ENCODE measurements at regions not wholly inside any gene's neighbourhood (a gene's known extent, or its start where the extent isn't known, plus 50 kb on each side); places are given as distances from the start of the nearest gene placed in this dataset.

DNA sequence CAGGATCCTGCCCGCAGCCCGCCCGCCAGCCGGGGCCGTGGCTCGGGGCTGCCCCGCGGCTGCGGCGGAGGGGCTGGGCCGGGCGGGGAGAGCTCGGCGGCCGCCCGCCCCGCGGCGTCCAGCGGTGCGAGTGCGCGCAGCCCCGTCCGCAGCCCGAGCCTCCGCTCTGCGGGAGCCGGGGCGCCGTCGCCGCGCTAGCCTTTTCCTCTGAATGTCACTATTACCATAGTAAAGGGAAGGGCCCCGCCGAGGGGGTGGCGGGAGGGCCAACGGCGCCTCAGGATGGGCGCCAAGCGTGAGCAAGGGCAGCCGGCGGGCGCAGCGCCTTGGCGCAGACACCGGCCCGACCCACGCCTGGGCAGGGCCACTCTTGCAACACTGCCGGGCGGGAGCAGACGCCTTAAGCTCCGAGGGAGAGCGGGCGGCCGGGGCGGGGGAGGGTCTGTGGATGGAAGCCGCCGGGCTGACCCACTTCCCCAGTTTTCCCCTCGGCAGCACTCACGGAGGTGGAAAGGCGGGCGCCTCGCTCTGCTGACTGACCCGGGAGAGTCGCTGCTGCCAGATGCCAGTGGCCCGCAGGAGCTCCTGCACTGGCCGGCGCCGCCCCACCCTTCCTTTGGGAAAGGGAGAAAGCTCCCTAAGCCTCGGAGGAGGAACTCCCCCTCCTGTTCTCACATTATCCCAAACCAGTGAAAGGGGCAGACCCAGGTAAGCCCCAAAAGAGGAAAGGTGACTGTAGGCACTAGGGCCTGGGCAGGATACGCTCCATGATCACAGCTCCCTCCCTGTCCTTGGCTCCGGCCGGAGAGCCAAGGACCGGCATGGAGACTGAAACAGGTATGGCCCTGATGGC is 329.4 kb downstream of the HNRNPD start (continued):
- TF ChIP-seq, protein P1, sequence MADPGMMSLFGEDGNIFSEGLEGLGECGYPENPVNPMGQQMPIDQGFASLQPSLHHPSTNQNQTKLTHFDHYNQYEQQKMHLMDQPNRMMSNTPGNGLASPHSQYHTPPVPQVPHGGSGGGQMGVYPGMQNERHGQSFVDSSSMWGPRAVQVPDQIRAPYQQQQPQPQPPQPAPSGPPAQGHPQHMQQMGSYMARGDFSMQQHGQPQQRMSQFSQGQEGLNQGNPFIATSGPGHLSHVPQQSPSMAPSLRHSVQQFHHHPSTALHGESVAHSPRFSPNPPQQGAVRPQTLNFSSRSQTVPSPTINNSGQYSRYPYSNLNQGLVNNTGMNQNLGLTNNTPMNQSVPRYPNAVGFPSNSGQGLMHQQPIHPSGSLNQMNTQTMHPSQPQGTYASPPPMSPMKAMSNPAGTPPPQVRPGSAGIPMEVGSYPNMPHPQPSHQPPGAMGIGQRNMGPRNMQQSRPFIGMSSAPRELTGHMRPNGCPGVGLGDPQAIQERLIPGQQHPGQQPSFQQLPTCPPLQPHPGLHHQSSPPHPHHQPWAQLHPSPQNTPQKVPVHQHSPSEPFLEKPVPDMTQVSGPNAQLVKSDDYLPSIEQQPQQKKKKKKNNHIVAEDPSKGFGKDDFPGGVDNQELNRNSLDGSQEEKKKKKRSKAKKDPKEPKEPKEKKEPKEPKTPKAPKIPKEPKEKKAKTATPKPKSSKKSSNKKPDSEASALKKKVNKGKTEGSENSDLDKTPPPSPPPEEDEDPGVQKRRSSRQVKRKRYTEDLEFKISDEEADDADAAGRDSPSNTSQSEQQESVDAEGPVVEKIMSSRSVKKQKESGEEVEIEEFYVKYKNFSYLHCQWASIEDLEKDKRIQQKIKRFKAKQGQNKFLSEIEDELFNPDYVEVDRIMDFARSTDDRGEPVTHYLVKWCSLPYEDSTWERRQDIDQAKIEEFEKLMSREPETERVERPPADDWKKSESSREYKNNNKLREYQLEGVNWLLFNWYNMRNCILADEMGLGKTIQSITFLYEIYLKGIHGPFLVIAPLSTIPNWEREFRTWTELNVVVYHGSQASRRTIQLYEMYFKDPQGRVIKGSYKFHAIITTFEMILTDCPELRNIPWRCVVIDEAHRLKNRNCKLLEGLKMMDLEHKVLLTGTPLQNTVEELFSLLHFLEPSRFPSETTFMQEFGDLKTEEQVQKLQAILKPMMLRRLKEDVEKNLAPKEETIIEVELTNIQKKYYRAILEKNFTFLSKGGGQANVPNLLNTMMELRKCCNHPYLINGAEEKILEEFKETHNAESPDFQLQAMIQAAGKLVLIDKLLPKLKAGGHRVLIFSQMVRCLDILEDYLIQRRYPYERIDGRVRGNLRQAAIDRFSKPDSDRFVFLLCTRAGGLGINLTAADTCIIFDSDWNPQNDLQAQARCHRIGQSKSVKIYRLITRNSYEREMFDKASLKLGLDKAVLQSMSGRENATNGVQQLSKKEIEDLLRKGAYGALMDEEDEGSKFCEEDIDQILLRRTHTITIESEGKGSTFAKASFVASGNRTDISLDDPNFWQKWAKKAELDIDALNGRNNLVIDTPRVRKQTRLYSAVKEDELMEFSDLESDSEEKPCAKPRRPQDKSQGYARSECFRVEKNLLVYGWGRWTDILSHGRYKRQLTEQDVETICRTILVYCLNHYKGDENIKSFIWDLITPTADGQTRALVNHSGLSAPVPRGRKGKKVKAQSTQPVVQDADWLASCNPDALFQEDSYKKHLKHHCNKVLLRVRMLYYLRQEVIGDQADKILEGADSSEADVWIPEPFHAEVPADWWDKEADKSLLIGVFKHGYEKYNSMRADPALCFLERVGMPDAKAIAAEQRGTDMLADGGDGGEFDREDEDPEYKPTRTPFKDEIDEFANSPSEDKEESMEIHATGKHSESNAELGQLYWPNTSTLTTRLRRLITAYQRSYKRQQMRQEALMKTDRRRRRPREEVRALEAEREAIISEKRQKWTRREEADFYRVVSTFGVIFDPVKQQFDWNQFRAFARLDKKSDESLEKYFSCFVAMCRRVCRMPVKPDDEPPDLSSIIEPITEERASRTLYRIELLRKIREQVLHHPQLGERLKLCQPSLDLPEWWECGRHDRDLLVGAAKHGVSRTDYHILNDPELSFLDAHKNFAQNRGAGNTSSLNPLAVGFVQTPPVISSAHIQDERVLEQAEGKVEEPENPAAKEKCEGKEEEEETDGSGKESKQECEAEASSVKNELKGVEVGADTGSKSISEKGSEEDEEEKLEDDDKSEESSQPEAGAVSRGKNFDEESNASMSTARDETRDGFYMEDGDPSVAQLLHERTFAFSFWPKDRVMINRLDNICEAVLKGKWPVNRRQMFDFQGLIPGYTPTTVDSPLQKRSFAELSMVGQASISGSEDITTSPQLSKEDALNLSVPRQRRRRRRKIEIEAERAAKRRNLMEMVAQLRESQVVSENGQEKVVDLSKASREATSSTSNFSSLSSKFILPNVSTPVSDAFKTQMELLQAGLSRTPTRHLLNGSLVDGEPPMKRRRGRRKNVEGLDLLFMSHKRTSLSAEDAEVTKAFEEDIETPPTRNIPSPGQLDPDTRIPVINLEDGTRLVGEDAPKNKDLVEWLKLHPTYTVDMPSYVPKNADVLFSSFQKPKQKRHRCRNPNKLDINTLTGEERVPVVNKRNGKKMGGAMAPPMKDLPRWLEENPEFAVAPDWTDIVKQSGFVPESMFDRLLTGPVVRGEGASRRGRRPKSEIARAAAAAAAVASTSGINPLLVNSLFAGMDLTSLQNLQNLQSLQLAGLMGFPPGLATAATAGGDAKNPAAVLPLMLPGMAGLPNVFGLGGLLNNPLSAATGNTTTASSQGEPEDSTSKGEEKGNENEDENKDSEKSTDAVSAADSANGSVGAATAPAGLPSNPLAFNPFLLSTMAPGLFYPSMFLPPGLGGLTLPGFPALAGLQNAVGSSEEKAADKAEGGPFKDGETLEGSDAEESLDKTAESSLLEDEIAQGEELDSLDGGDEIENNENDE (IDR thresholded peaks at IDR 0.05; ENCODE audit: insufficient replicate concordance, low read length): no peak
- TF ChIP-seq CTBP2 (IDR thresholded peaks at IDR 0.05; ENCODE audit: borderline replicate concordance, insufficient read depth, insufficient read length, low read length) (no peak), TAF1 (IDR thresholded peaks at IDR 0.05; ENCODE audit: low read depth, low read length) (peak; percentile 63; the same call in 1 of the 2 replicates), SUZ12 (IDR thresholded peaks at IDR 0.05; ENCODE audit: low read length) (peak; percentile 64; the same call in 1 of the 2 replicates), SIRT6 (IDR thresholded peaks at IDR 0.05; ENCODE audit: low read length) (no peak), CHD1 (IDR thresholded peaks at IDR 0.05; ENCODE audit: low read depth, low read length) (no peak), RFX5 (IDR thresholded peaks at IDR 0.05; ENCODE audit: borderline replicate concordance, low read depth, low read length) (no peak)
- TF ChIP-seq, protein P2, sequence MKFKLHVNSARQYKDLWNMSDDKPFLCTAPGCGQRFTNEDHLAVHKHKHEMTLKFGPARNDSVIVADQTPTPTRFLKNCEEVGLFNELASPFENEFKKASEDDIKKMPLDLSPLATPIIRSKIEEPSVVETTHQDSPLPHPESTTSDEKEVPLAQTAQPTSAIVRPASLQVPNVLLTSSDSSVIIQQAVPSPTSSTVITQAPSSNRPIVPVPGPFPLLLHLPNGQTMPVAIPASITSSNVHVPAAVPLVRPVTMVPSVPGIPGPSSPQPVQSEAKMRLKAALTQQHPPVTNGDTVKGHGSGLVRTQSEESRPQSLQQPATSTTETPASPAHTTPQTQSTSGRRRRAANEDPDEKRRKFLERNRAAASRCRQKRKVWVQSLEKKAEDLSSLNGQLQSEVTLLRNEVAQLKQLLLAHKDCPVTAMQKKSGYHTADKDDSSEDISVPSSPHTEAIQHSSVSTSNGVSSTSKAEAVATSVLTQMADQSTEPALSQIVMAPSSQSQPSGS (IDR thresholded peaks at IDR 0.05; ENCODE audit: low read length): no peak

Data from H1 (cell line).